ENCODE measurements at regions not wholly inside any gene's neighbourhood (a gene's known extent, or its start where the extent isn't known, plus 50 kb on each side); places are given as distances from the start of the nearest gene placed in this dataset.

- TF ChIP-seq CTCF (IDR thresholded peaks at IDR 0.05; ENCODE audit: poor library complexity) (no peak), EZH2phosphoT487 (IDR thresholded peaks at IDR 0.05; ENCODE audit: low read depth, severe bottlenecking, unreplicated experiment) (no peak)
Observed at GRCh38 chr6:170153436-170154319, 137.2 kb downstream of the DLL1 start.
